Fibroblast of the aortic adventitia (primary cell): ENCODE measurements at regions not wholly inside any gene's neighbourhood (a gene's known extent, or its start where the extent isn't known, plus 50 kb on each side); places are given as distances from the start of the nearest gene placed in this dataset.

Experiments used
- DNase-seq: peaks from one replicate; pipeline ENCODE4 v3.0.0-alpha.2; 2010; ENCODE audit warnings: low read depth
- H3K4me3 ChIP-seq: 2 replicates; pipeline ENCODE4 v1.5.1; 2011; ENCODE audit warnings: low read depth, mild to moderate bottlenecking, control low read depth, low read length, moderate library complexity
- CTCF ChIP-seq: IDR thresholded peaks from 2 replicates; pipeline ENCODE4 v1.5.1; 2011; ENCODE audit warnings: mild to moderate bottlenecking, low read length, control low read depth, inconsistent platforms; ENCODE audit not compliant: insufficient read depth

- no peak for TF ChIP-seq CTCF
- H3K4me3 ChIP-seq, result no peak overlapping the region
- no peak for DNase-seq
These were observed 902.3 kb downstream of the EFNA5 start for GRCh38 chr5:106768392-106768791.

GRCh38 chr5:106766916-106767315 is 903.8 kb downstream of the EFNA5 start:
- no peak for DNase-seq
- no peak for TF ChIP-seq CTCF
- no peak overlapping the region for H3K4me3 ChIP-seq

- no peak for DNase-seq
- H3K4me3 ChIP-seq, result no peak overlapping the region
- no peak for TF ChIP-seq CTCF
These were observed 911.2 kb downstream of the EFNA5 start for GRCh38 chr5:106759581-106759980.

- no peak for TF ChIP-seq CTCF
- DNase-seq, result no peak
- no peak overlapping the region for H3K4me3 ChIP-seq
These were observed 911.6 kb downstream of the EFNA5 start for GRCh38 chr5:106759152-106759551.

- H3K4me3 ChIP-seq, result no peak overlapping the region
- no peak for TF ChIP-seq CTCF
- no peak for DNase-seq
These were observed 913.1 kb downstream of the EFNA5 start for GRCh38 chr5:106757672-106758071.

- no peak for TF ChIP-seq CTCF
- no peak overlapping the region for H3K4me3 ChIP-seq
- DNase-seq, result no peak
These were observed 914.9 kb downstream of the EFNA5 start for GRCh38 chr5:106755789-106756188.

GRCh38 chr5:106755066-106755465 is 915.7 kb downstream of the EFNA5 start:
- no peak for TF ChIP-seq CTCF
- no peak for DNase-seq
- no peak overlapping the region for H3K4me3 ChIP-seq
